ENCODE measurements at regions not wholly inside any gene's neighbourhood (a gene's known extent, or its start where the extent isn't known, plus 50 kb on each side); places are given as distances from the start of the nearest gene placed in this dataset.

DNA sequence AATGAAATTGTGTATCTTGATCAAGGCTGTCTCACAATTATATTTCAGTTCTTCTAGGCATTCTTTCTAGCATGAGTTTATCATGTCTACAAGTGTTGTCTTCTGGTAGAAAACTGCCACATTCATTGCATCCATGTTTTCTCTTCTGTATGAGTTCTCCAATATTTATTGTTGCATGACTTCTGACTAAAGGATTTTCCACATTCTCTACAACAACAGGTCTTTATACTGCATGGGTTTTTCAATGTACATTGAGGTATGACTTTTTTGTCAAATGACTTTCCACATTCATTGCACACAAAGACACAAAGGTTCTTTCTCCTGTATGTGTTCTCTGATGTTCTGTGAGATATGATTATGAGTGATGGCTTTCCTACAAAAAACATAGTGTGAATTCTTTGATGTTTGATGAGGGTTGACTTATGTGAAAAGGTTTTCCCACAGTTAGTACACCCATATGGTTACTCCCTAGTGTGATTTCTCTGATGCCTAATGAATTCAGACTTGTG lies 890.6 kb upstream of the CNTN5 start:
- TF ChIP-seq EZH2phosphoT487 (IDR thresholded peaks at IDR 0.05; ENCODE audit: unreplicated experiment), result no peak
- no peak for TF ChIP-seq EZH2 (IDR thresholded peaks at IDR 0.05; ENCODE audit: low read depth, unreplicated experiment)
- no peak for TF ChIP-seq POLR2AphosphoS5 (IDR thresholded peaks at IDR 0.05; ENCODE audit: low read depth)
- TF ChIP-seq, protein P1, sequence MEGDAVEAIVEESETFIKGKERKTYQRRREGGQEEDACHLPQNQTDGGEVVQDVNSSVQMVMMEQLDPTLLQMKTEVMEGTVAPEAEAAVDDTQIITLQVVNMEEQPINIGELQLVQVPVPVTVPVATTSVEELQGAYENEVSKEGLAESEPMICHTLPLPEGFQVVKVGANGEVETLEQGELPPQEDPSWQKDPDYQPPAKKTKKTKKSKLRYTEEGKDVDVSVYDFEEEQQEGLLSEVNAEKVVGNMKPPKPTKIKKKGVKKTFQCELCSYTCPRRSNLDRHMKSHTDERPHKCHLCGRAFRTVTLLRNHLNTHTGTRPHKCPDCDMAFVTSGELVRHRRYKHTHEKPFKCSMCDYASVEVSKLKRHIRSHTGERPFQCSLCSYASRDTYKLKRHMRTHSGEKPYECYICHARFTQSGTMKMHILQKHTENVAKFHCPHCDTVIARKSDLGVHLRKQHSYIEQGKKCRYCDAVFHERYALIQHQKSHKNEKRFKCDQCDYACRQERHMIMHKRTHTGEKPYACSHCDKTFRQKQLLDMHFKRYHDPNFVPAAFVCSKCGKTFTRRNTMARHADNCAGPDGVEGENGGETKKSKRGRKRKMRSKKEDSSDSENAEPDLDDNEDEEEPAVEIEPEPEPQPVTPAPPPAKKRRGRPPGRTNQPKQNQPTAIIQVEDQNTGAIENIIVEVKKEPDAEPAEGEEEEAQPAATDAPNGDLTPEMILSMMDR (conservative IDR thresholded peaks at IDR 0.05; ENCODE audit: low read depth in 2 of 2), result no peak
- no peak for TF ChIP-seq JUNB (IDR thresholded peaks at IDR 0.05; ENCODE audit: unreplicated experiment)
- TF ChIP-seq REST (IDR thresholded peaks at IDR 0.05; ENCODE audit: unreplicated experiment), result no peak

All from GM23338 (cell line).